Duodenal mucosa (tissue), 2 donors: ENCODE measurements at regions not wholly inside any gene's neighbourhood (a gene's known extent, or its start where the extent isn't known, plus 50 kb on each side); places are given as distances from the start of the nearest gene placed in this dataset.
"Not testable (repeated sequence)": the region's sequence is repeated elsewhere in the genome, so short reads cannot be mapped to it uniquely, and the experiment has no call there.

Experiments used
- H3K27ac ChIP-seq: one replicate; pipeline ENCODE4 v1.7.0; 2013; ENCODE audit warnings: low read depth, low read length
- H3K27me3 ChIP-seq, 2 donors: one replicate each; pipeline ENCODE4 v1.7.0; 2013; ENCODE audit warnings: low read length in 2 of 2, control low read depth in 1 of 2; ENCODE audit not compliant: insufficient read depth in 2 of 2, control insufficient read depth in 1 of 2
- H3K36me3 ChIP-seq, 2 donors: one replicate each; pipeline ENCODE4 v1.7.0; 2013; ENCODE audit warnings: low read length in 2 of 2, control low read depth in 1 of 2; ENCODE audit not compliant: insufficient read depth in 2 of 2, control insufficient read depth in 1 of 2
- H3K4me1 ChIP-seq, 2 donors: one replicate each; pipeline ENCODE4 v1.7.0; 2013; ENCODE audit warnings: low read length in 2 of 2, control low read depth in 1 of 2; ENCODE audit not compliant: insufficient read depth in 2 of 2, control insufficient read depth in 1 of 2
- H3K4me3 ChIP-seq, 2 donors: one replicate each; pipeline ENCODE4 v1.7.0; 2013; ENCODE audit warnings: low read length in 2 of 2, low read depth in 1 of 2
- H3K9ac ChIP-seq, 2 donors: one replicate each; pipeline ENCODE4 v1.7.0; 2013; ENCODE audit warnings: low read length in 2 of 2, low read depth in 1 of 2
- H3K9me3 ChIP-seq, 2 donors: one replicate each; pipeline ENCODE4 v1.7.0; 2013; ENCODE audit warnings: low read length in 2 of 2, control low read depth in 1 of 2; ENCODE audit not compliant: control insufficient read depth in 1 of 2

DNA sequence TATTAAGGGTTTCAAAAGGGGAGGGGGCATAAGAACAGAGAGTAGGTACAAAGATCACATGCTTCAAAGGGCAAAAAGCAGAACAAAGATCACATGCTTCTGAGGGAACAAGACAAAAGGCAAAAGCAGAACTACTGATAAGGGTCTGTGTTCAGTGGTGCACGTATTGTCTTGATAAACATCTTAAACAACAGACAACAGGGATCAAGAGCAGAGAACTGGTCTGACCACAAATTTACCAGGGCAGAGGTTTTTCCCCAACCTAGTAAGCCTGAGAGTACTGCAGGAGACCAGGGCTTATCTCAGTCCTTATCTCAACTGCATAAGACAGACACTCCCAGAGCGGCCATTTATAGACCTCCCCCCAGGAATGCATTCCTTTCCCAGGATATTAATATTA, 900.2 kb upstream of the PRKX start:
- not testable (repeated sequence) for H3K36me3 ChIP-seq, H3K27ac ChIP-seq, H3K9me3 ChIP-seq, H3K4me3 ChIP-seq, H3K9ac ChIP-seq, H3K4me1 ChIP-seq, H3K27me3 ChIP-seq

DNA sequence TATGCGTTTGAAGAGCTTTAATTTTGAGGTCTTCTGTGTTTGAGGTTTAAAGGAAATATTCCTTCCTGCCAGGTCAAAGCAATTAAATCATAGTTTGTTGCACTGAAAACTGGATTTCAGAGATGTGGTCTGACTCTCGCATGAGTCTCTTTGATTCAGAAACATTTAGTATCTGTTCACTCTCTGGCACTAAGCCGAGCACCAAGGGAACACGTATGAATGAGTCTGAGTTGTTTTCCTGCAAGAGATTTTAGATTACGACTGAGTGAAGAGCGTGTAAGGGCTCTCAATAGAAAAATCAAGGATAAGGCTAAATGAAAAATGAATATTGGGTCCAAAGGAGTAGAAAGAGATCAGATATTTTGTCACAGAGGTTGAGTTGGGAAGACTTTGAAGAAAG, 875.4 kb upstream of the PRKX start:
- Histone ChIP-seq H3K4me3 (no peak overlapping the region), H3K27me3 (no peaks in the 10 kb centered on the region), H3K36me3 (no peaks in the 10 kb centered on the region), H3K4me1 (no peaks in the 10 kb centered on the region), H3K9me3 (peaks cover 0 to 3% of the 10 kb centered on the region in 2 donors), H3K27ac (no peak overlapping the region), H3K9ac (no peak overlapping the region)

DNA sequence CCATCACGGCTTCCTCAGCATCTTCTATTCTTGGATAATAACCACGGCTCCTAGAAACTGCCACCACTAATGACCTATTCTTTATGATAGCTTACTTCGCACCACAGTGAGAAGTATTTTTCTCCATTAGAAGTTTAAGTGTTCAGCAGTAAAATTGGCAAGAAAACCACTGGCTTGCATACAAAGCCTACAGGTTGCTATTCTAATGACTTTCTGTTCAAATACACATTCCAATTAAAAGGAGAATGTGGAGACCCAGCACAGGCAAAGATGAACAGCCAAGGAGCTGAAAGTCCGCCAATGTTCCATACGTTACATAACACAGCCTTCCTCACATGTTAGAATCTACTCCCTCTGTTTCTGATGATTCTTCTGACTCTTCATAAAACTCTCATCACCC, 875.0 kb upstream of the PRKX start:
- Histone ChIP-seq H3K4me3 (no peak overlapping the region), H3K36me3 (no peaks in the 10 kb centered on the region), H3K9ac (no peak overlapping the region), H3K27me3 (no peaks in the 10 kb centered on the region), H3K27ac (no peak overlapping the region), H3K9me3 (peaks cover 0 to 3% of the 10 kb centered on the region in 2 donors), H3K4me1 (no peaks in the 10 kb centered on the region)

DNA sequence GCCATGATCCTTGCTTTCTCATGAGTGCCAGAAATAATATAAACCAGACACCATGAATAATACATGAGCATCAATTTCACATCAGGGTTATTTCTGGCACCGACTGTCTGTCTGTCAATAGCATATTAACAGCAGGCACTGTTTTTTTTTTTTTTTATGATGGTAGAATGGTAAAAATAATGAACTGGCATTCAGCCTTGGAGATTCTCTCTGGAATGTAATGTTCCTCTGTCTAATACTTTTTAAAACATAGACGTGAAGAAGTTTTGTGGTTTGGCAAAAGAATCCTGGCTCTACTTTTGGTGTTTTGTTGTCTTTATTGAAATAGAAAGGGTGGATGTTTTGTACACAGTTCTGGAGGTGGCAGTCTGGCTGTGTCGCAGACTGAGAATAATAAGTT, 874.6 kb upstream of the PRKX start:
- Histone ChIP-seq H3K27ac (no peak overlapping the region), H3K4me3 (no peak overlapping the region), H3K9ac (no peak overlapping the region), H3K36me3 (no peaks in the 10 kb centered on the region), H3K4me1 (no peaks in the 10 kb centered on the region), H3K9me3 (peaks cover 0 to 3% of the 10 kb centered on the region in 2 donors), H3K27me3 (no peaks in the 10 kb centered on the region)

DNA sequence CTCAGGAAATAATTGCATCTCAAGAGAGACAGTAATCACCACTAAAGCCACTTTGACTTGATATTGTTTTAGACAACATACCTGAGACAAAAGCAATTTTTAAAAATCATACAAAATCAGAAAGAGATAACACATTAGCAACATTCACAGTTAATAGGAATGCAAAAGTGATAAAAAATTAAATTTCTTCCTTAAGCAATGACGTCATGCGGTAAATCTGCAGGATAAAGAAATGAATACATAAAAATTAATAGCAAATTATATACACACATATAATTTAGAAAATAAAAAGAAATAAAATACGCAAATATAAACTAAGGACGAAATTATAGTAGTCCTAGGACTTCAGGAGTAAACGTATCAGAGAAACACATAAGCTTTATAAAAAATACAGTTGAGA, 866.5 kb upstream of the PRKX start:
- H3K4me1 ChIP-seq = no peaks in the 10 kb centered on the region
- H3K36me3 ChIP-seq = no peaks in the 10 kb centered on the region
- no peaks in the 10 kb centered on the region for H3K27me3 ChIP-seq
- H3K9ac ChIP-seq = no peak overlapping the region
- H3K9me3 ChIP-seq = no peaks in the 10 kb centered on the region
- no peak overlapping the region for H3K4me3 ChIP-seq
- no peak overlapping the region for H3K27ac ChIP-seq

DNA sequence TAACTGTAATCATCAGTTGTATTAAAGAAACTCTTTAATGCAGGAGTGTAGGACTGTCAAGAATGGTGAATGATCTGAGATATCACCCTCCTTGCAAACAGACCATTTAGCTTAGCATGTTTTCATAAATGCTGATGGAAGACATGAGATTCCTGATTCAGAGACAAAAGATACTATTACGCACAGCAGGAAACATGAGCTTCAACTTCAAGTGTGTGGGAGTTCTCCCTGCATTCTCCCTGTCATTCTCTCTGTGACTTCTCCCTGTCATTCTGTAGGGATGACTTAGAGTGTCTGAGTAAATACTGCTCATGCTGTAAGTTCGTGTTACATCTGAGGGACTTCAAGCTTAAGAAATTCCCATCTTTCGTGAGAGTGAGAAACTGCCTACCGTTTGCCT, 866.0 kb upstream of the PRKX start:
- H3K4me3 ChIP-seq = no peak overlapping the region
- H3K36me3 ChIP-seq = no peaks in the 10 kb centered on the region
- H3K27me3 ChIP-seq = no peaks in the 10 kb centered on the region
- H3K4me1 ChIP-seq = no peaks in the 10 kb centered on the region
- no peaks in the 10 kb centered on the region for H3K9me3 ChIP-seq
- no peak overlapping the region for H3K27ac ChIP-seq
- H3K9ac ChIP-seq = no peak overlapping the region

DNA sequence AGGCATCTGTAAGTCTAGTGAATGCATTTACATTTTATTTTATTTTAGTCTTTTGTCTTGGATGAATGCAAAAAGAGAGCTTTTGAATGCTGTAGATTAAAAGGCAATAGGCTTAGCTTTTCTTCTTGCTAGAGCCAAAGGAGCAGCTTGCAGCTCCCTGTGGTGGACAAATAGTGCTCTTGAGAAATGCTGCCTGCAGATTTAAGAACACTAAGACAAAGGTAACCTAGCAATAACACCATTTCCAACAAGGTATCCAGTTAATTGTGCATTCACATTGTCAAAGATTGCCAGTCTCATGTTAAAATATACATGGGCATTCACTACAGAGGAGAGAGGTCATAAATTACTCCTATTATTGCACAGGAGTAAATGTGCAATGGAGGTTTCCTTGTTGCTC, 859.2 kb upstream of the PRKX start:
- Histone ChIP-seq H3K27me3 (no peaks in the 10 kb centered on the region), H3K4me1 (no peaks in the 10 kb centered on the region), H3K9ac (no peak overlapping the region), H3K36me3 (no peaks in the 10 kb centered on the region), H3K9me3 (no peaks in the 10 kb centered on the region), H3K4me3 (no peak overlapping the region), H3K27ac (no peak overlapping the region)

DNA sequence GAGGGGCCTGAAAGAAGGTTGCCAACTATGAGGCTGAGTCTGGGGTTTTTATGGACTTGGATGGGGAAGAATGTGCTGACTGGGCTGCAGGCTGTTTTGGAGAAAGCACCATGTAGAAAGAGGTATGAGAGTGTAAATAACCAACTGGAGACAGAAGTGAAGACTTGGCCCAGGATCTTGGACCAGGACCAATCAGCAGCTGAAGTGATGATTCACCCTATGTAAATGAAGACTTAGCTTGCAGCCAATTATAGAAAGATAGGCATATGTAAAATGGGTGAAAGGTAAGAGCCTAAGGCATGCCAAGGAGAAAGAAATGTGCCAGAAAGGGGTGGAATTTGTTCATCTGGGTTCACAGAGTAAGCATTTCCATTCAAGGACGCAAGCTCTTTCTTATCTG, 856.7 kb upstream of the PRKX start:
- Histone ChIP-seq H3K4me3 (no peak overlapping the region), H3K9ac (no peak overlapping the region), H3K27ac (no peak overlapping the region), H3K27me3 (no peaks in the 10 kb centered on the region), H3K36me3 (no peaks in the 10 kb centered on the region), H3K4me1 (no peaks in the 10 kb centered on the region), H3K9me3 (no peaks in the 10 kb centered on the region)

DNA sequence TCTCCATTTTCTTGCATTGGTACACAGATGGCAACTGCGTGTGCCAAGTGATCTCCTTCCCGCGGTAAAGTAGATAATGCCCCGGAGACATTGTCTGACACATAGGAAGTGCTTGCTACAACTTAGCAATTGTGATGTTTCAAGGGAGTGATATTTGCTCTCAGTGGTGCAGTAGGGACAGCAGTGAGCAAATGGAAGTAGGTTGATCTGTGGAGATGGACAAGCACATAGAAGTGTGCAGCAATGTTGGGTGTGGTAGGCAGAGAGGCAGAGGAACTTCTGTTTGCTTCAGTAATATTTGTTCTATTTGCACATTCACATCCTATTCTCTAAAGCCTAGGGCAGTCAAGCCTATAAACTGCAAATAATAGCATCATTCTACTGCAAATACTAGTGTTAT, 846.7 kb upstream of the PRKX start:
- Histone ChIP-seq H3K27ac (no peak overlapping the region), H3K27me3 (no peaks in the 10 kb centered on the region), H3K36me3 (no peaks in the 10 kb centered on the region), H3K9me3 (no peaks in the 10 kb centered on the region), H3K4me3 (no peak overlapping the region), H3K9ac (no peak overlapping the region), H3K4me1 (no peaks in the 10 kb centered on the region)

DNA sequence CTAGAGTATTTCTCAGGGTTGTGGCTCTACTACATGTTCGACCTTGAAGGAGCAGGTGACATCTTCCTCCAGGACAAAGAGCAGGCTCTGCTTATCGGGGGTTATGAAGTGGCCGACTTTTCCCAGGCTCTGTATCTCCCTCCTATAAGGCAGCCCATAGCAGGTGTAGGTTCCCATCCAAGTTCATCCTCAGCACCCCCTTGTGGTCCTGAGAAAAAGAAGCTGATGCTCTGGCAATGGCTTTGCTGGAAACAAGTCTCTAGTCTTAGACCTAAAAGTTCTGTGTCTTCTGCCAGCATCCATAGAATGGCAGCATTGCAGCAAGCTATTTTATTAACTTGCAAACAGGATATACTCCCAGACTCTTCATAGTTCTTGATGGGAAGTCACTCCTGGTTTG, 836.6 kb upstream of the PRKX start:
- Histone ChIP-seq H3K36me3 (no peaks in the 10 kb centered on the region), H3K9ac (no peak overlapping the region), H3K9me3 (no peaks in the 10 kb centered on the region), H3K4me3 (no peak overlapping the region), H3K27me3 (no peaks in the 10 kb centered on the region), H3K4me1 (no peaks in the 10 kb centered on the region), H3K27ac (no peak overlapping the region)

DNA sequence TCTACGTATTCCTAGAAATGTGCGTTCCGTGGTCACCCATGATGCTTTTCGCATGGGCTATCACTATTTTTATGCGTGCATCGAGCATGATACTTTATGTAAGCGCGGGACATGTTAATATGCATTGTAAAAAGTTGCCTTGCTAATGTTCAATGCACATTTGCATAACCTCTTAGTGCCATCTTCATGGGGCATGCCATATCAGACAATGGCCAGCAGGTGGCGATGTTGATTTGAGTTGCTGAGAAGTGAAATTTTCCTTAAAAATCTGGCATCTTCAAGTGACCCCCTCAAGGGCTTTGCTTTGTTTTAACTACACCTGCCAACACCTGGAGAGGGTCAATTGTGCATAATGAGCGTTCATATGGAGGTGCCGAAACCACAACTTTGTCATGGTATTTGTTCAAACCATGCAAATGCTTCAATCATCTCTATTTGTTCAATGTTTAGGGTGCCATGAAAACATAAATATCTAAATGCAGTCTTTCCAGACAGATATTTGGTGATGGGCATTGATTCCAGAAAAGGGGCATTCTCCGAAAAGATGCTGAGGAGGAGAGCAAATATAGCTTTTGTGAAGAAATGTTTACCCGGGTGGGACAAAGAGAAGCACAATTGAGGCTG, 833.9 kb upstream of the PRKX start:
- H3K36me3 ChIP-seq = no peaks in the 10 kb centered on the region
- no peak overlapping the region for H3K27ac ChIP-seq
- H3K9me3 ChIP-seq = no peaks in the 10 kb centered on the region
- no peak overlapping the region for H3K9ac ChIP-seq
- H3K4me3 ChIP-seq = no peak overlapping the region
- H3K4me1 ChIP-seq = no peaks in the 10 kb centered on the region
- no peaks in the 10 kb centered on the region for H3K27me3 ChIP-seq
